HG03196 (cell line): ENCODE measurements at regions not wholly inside any gene's neighbourhood (a gene's known extent, or its start where the extent isn't known, plus 50 kb on each side); places are given as distances from the start of the nearest gene placed in this dataset.

Experiments used
- ATAC-seq: cut with Tn5 transposase; IDR thresholded peaks from one replicate; pipeline ENCODE4 v1.9.1; 2021; ENCODE audit not compliant: unreplicated experiment

GRCh38 chr11:116601814-116602636 is 170.8 kb downstream of the BUD13 start:
- no peak for ATAC-seq

GRCh38 chr11:116600930-116601329 is 171.9 kb downstream of the BUD13 start:
- no peak for ATAC-seq

- ATAC-seq, result no peak
These were observed 174.2 kb downstream of the BUD13 start for GRCh38 chr11:116598556-116598955.

GRCh38 chr11:116598036-116598435 is 174.8 kb downstream of the BUD13 start:
- ATAC-seq, result no peak

GRCh38 chr11:116596346-116597260 is 176.2 kb downstream of the BUD13 start:
- ATAC-seq, result no peak

- ATAC-seq, result no peak
These were observed 177.4 kb downstream of the BUD13 start for GRCh38 chr11:116595305-116595880.

- ATAC-seq, result no peak
These were observed 181.8 kb downstream of the BUD13 start for GRCh38 chr11:116590844-116591570.

- ATAC-seq, result no peak
These were observed 183.4 kb downstream of the BUD13 start for GRCh38 chr11:116589402-116589801.

- no peak for ATAC-seq
These were observed 186.4 kb downstream of the BUD13 start for GRCh38 chr11:116586392-116586791.

GRCh38 chr11:116582571-116582970 is 190.2 kb downstream of the BUD13 start:
- no peak for ATAC-seq

- ATAC-seq, result no peak
These were observed 191.4 kb downstream of the BUD13 start for GRCh38 chr11:116581349-116581748.

GRCh38 chr11:116580799-116581198 is 192.0 kb downstream of the BUD13 start:
- no peak for ATAC-seq

GRCh38 chr11:116579857-116580727 is 192.7 kb downstream of the BUD13 start:
- ATAC-seq, result no peak

GRCh38 chr11:116579031-116579653 is 193.6 kb downstream of the BUD13 start:
- ATAC-seq, result no peak

GRCh38 chr11:116577956-116578355 is 194.8 kb downstream of the BUD13 start:
- ATAC-seq, result no peak

GRCh38 chr11:116577273-116577672 is 195.5 kb downstream of the BUD13 start:
- ATAC-seq, result no peak

- no peak for ATAC-seq
These were observed 196.3 kb downstream of the BUD13 start for GRCh38 chr11:116576526-116576925.

GRCh38 chr11:116567721-116568242 is 205.0 kb downstream of the BUD13 start:
- no peak for ATAC-seq

- ATAC-seq, result no peak
These were observed 209.1 kb downstream of the BUD13 start for GRCh38 chr11:116563712-116564047.
